IMR-90 (cell line): ENCODE measurements at regions not wholly inside any gene's neighbourhood (a gene's known extent, or its start where the extent isn't known, plus 50 kb on each side); places are given as distances from the start of the nearest gene placed in this dataset.

ENCODE experiments used
- ATAC-seq: fragments of 200-7000 bp; cut with Tn5 transposase; 2 replicates; pipeline ENCODE4 v1.9.1; 2020; ENCODE audit warnings: low read depth, mild to moderate bottlenecking, moderate library complexity
- BruUV-seq: library from RNA; stranded (reverse); fragments of 400-500 nt; replicated peaks from 2 replicates; lab custom pipeline; 2021; lab: Mats Ljungman, UMichigan
- CTCF ChIA-PET: fragments of 300-600 bp; formaldehyde crosslinking; extraction: SDS; loops from one replicate; lab custom pipeline; 2021; ENCODE audit warnings: antibody characterized with exemption; lab: Yijun Ruan, JAX
- POLR2A ChIA-PET: fragments of 300-600 bp; sonication (Branson Sonifier 250); formaldehyde crosslinking; loops from one replicate; lab custom pipeline; 2022; ENCODE audit warnings: antibody characterized with exemption; ENCODE audit not compliant: unreplicated experiment; lab: Charles Lee
- DNase-seq: peaks from one replicate; pipeline ENCODE4 v3.0.0; 2013
- H2AFZ ChIP-seq: replicated peaks from 2 replicates; pipeline ENCODE3; 2013; ENCODE audit warnings: low read length, mild to moderate bottlenecking; ENCODE audit not compliant: poor library complexity
- H2AK5ac ChIP-seq: 2 replicates; pipeline ENCODE4 v1.6.1; 2013; ENCODE audit warnings: low read depth, low read length, inconsistent platforms
- H2AK9ac ChIP-seq: replicated peaks from 2 replicates; pipeline ENCODE3; 2013; ENCODE audit warnings: mild to moderate bottlenecking, low read depth, low read length, moderate library complexity; ENCODE audit not compliant: poor library complexity
- H2BK120ac ChIP-seq: 2 replicates; pipeline ENCODE4 v1.6.1; 2013; ENCODE audit warnings: low read depth, low read length, inconsistent platforms
- H2BK15ac ChIP-seq: 3 replicates; pipeline ENCODE4 v1.6.1; 2013; ENCODE audit warnings: low read depth, low read length, inconsistent platforms
- H2BK20ac ChIP-seq: 2 replicates; pipeline ENCODE4 v1.6.1; 2013; ENCODE audit warnings: low read depth, mild to moderate bottlenecking, inconsistent platforms, low read length, moderate library complexity
- H2BK5ac ChIP-seq: 2 replicates; pipeline ENCODE4 v1.6.1; 2013; ENCODE audit warnings: mild to moderate bottlenecking, low read depth, low read length, inconsistent platforms; ENCODE audit not compliant: poor library complexity, severe bottlenecking
- H3K14ac ChIP-seq: replicated peaks from 2 replicates; pipeline ENCODE4 v1.6.1; 2013; ENCODE audit warnings: low read depth, low read length, inconsistent platforms
- H3K18ac ChIP-seq: 2 replicates; pipeline ENCODE4 v1.6.1; 2013; ENCODE audit warnings: low read depth, low read length, control low read depth
- H3K23ac ChIP-seq: 2 replicates; pipeline ENCODE4 v1.6.1; 2013; ENCODE audit warnings: low read depth, low read length, inconsistent platforms
- H3K27ac ChIP-seq: 2 replicates; pipeline ENCODE4 v1.5.1; 2013; ENCODE audit warnings: mild to moderate bottlenecking, control low read depth, low read length; ENCODE audit not compliant: insufficient read depth
- H3K27me3 ChIP-seq: 2 replicates; pipeline ENCODE4 v1.6.1; 2013; ENCODE audit warnings: low read length; ENCODE audit not compliant: control insufficient read depth, insufficient read depth
- H3K36me3 ChIP-seq: 2 replicates; pipeline ENCODE4 v1.6.1; 2013; ENCODE audit warnings: low read length, mixed read lengths; ENCODE audit not compliant: control insufficient read depth, insufficient read depth
- H3K4ac ChIP-seq: 2 replicates; pipeline ENCODE4 v1.6.1; 2013; ENCODE audit warnings: low read depth, low read length, inconsistent platforms
- H3K4me1 ChIP-seq: 2 replicates; pipeline ENCODE4 v1.6.1; 2013; ENCODE audit warnings: low read length, mixed read lengths; ENCODE audit not compliant: control insufficient read depth, insufficient read depth
- H3K4me2 ChIP-seq: 2 replicates; pipeline ENCODE4 v1.6.1; 2013; ENCODE audit warnings: low read depth, mild to moderate bottlenecking, control low read depth, low read length, moderate library complexity
- H3K4me3 ChIP-seq: 2 replicates; pipeline ENCODE4 v1.5.1; 2013; ENCODE audit warnings: low read depth, mild to moderate bottlenecking, control low read depth, low read length, moderate library complexity; ENCODE audit not compliant: insufficient read depth
- H3K56ac ChIP-seq: 2 replicates; pipeline ENCODE4 v1.6.1; 2013; ENCODE audit warnings: low read length, inconsistent platforms; ENCODE audit not compliant: insufficient read depth; ENCODE audit errors: extremely low read depth
- H3K79me1 ChIP-seq, 2 experiments: 2 replicates each; pipeline ENCODE4 v1.6.1; 2013; ENCODE audit warnings: low read length in 2 of 2, inconsistent platforms in 1 of 2, low read depth in 1 of 2
- H3K9ac ChIP-seq: 2 replicates; pipeline ENCODE4 v1.6.1; 2013; ENCODE audit warnings: low read depth, low read length, control low read depth
- H3K9me1 ChIP-seq: 2 replicates; pipeline ENCODE4 v1.6.1; 2013; ENCODE audit warnings: low read length, inconsistent platforms; ENCODE audit not compliant: insufficient read depth
- H3K9me3 ChIP-seq: 2 replicates; pipeline ENCODE4 v1.6.1; 2013; ENCODE audit warnings: low read length; ENCODE audit not compliant: control insufficient read depth, insufficient read depth
- H4K20me1 ChIP-seq: 2 replicates; pipeline ENCODE4 v1.6.1; 2013; ENCODE audit warnings: low read length, inconsistent platforms; ENCODE audit not compliant: insufficient read depth
- H4K5ac ChIP-seq: 2 replicates; pipeline ENCODE4 v1.6.1; 2013; ENCODE audit warnings: mild to moderate bottlenecking, low read depth, low read length, control low read depth
- H4K8ac ChIP-seq, 2 experiments: 2 replicates each; pipeline ENCODE4 v1.6.1; 2013; ENCODE audit warnings: low read depth in 2 of 2, low read length in 2 of 2, control low read depth in 1 of 2, inconsistent platforms in 1 of 2
- H4K91ac ChIP-seq: 2 replicates; pipeline ENCODE4 v1.6.1; 2013; ENCODE audit warnings: low read depth, low read length, inconsistent platforms; ENCODE audit not compliant: insufficient read depth
- BHLHE40 ChIP-seq: fragments of 150-350 bp; IDR thresholded peaks from 2 replicates; pipeline ENCODE4 v1.6.1; 2016; ENCODE audit warnings: mild to moderate bottlenecking, low read depth, low read length
- CEBPB ChIP-seq: IDR thresholded peaks from 2 replicates; pipeline ENCODE4 v1.6.1; 2012; ENCODE audit warnings: low read depth, low read length, improper control_type of control experiment
- CHD1 ChIP-seq: IDR thresholded peaks from 2 replicates; pipeline ENCODE4 v1.6.1; 2012; ENCODE audit warnings: low read depth, low read length, improper control_type of control experiment
- CTCF ChIP-seq: conservative IDR thresholded peaks from 2 replicates; pipeline ENCODE4 v1.5.1; 2012; ENCODE audit warnings: mild to moderate bottlenecking, low read depth, low read length, improper control_type of control experiment
- FOS ChIP-seq: fragments of 150-350 bp; IDR thresholded peaks from 2 replicates; pipeline ENCODE4 v1.6.1; 2016; ENCODE audit warnings: low read depth, low read length
- MAFK ChIP-seq: IDR thresholded peaks from 2 replicates; pipeline ENCODE4 v1.6.1; 2012; ENCODE audit warnings: low read depth, low read length, improper control_type of control experiment
- MAZ ChIP-seq: IDR thresholded peaks from 2 replicates; pipeline ENCODE4 v1.6.1; 2012; ENCODE audit warnings: low read depth, mild to moderate bottlenecking, low read length, improper control_type of control experiment, moderate library complexity, borderline replicate concordance
- MXI1 ChIP-seq: IDR thresholded peaks from 2 replicates; pipeline ENCODE4 v1.6.1; 2012; ENCODE audit warnings: low read depth, mild to moderate bottlenecking, low read length, moderate library complexity, borderline replicate concordance
- NFE2L2 ChIP-seq: fragments of 150-350 bp; IDR thresholded peaks from 2 replicates; pipeline ENCODE4 v1.6.1; 2016; ENCODE audit warnings: low read depth, mild to moderate bottlenecking, low read length
- POLR2A ChIP-seq: IDR thresholded peaks from 2 replicates; pipeline ENCODE4 v1.6.1; 2012; ENCODE audit warnings: mild to moderate bottlenecking, low read depth, low read length
- RAD21 ChIP-seq: IDR thresholded peaks from 2 replicates; pipeline ENCODE4 v1.6.1; 2012; ENCODE audit warnings: low read length, improper control_type of control experiment
- RCOR1 ChIP-seq: IDR thresholded peaks from 2 replicates; pipeline ENCODE4 v1.6.1; 2012; ENCODE audit warnings: mild to moderate bottlenecking, low read length, improper control_type of control experiment; ENCODE audit not compliant: insufficient replicate concordance
- RFX5 ChIP-seq: IDR thresholded peaks from 2 replicates; pipeline ENCODE4 v1.8.0; 2012; ENCODE audit warnings: low read depth, mild to moderate bottlenecking, low read length, moderate library complexity
- SMC3 ChIP-seq: fragments of 150-350 bp; IDR thresholded peaks from 2 replicates; pipeline ENCODE4 v1.6.1; 2016; ENCODE audit warnings: low read depth, mild to moderate bottlenecking, antibody characterized with exemption, low read length, moderate library complexity
- USF2 ChIP-seq: fragments of 150-350 bp; IDR thresholded peaks from 2 replicates; pipeline ENCODE4 v1.6.1; 2017; ENCODE audit warnings: mild to moderate bottlenecking, antibody characterized with exemption, low read length, low read depth
- WGBS, 2 experiments: methylation state at CpG; one replicate each; pipeline versions ENCODE4 v1.1.5 to v1.1.7; 2013; ENCODE audit warnings: missing lambda C conversion rate in 2 of 2; ENCODE audit not compliant: insufficient read length in 1 of 2; ENCODE audit errors: extremely low coverage in 2 of 2; 5-methylcytosine and 5-hydroxymethylcytosine counted together
- dilution Hi-C: fragments of 300-500 bp; cut with HindIII; formaldehyde crosslinking; loops from one replicate; pipeline ENCODE4 v1.14.3; 2018; ENCODE audit warnings: low sequenced_read_pairs; ENCODE audit not compliant: unreplicated experiment
- in situ Hi-C: fragments of 300-500 bp; cut with MboI; formaldehyde crosslinking; loops from 3 replicates; pipeline ENCODE4 v1.14.3; 2019; ENCODE audit warnings: low sequenced_read_pairs, inconsistent platforms, mixed read lengths
- intact Hi-C: fragments of 100-400 bp; cut with micrococcal nuclease; formaldehyde crosslinking; loops from 2 replicates; pipeline ENCODE4 v1.10.0; 2022
- TF ChIP-seq, protein P1 (sequence below): fragments of 150-350 bp; IDR thresholded peaks from 2 replicates; pipeline ENCODE4 v1.6.1; 2016; ENCODE audit warnings: low read depth, mild to moderate bottlenecking, low read length, moderate library complexity, borderline replicate concordance

- 17% methylated on average over 1 of the region's 6 CpGs; no CpG with 5 or more reads in 1 of the 2 experiments for WGBS, 2 experiments
- Histone ChIP-seq H2BK5ac (no peak overlapping the region), H3K9me3 (peaks cover 40% of the 10 kb centered on the region), H3K23ac (no peak overlapping the region), H3K4me2 (no peak overlapping the region), H4K5ac (no peak overlapping the region), H4K20me1 (no peaks in the 10 kb centered on the region), H3K4me3 (no peak overlapping the region), H3K79me1 (no peaks in the 10 kb centered on the region), H2BK120ac (no peak overlapping the region), H2AK5ac (no peak overlapping the region), H3K27ac (no peak overlapping the region), H3K18ac (no peak overlapping the region), H2AFZ (no peak overlapping the region), H2AK9ac (no peak overlapping the region), H2BK15ac (no peak overlapping the region), H3K4me1 (no peaks in the 10 kb centered on the region), H3K4ac (no peak overlapping the region), H3K36me3 (no peaks in the 10 kb centered on the region), H2BK20ac (no peak overlapping the region), H3K27me3 (no peaks in the 10 kb centered on the region), H3K9ac (no peak overlapping the region), H3K9me1 (no peaks in the 10 kb centered on the region), H4K8ac (no peak overlapping the region), H4K91ac (no peak overlapping the region), H3K56ac (no peak overlapping the region), H3K14ac (no peak overlapping the region)
- in situ Hi-C loops (no loop called here), dilution Hi-C loops (no loop called here), intact Hi-C loops (no loop called here)
- ChIA-PET CTCF (no interaction called here), POLR2A (no interaction called here)
- BruUV-seq, result no TSS peak
- DNase-seq, result no peak
- no peak for ATAC-seq
- no peak for TF ChIP-seq MAZ
- no peak for TF ChIP-seq CHD1
- TF ChIP-seq RCOR1, result no peak
- no peak for TF ChIP-seq CTCF
- no peak for TF ChIP-seq USF2
- no peak for TF ChIP-seq MXI1
- no peak for TF ChIP-seq FOS
- no peak for TF ChIP-seq CEBPB
- no peak for TF ChIP-seq NFE2L2
- TF ChIP-seq, protein P1, sequence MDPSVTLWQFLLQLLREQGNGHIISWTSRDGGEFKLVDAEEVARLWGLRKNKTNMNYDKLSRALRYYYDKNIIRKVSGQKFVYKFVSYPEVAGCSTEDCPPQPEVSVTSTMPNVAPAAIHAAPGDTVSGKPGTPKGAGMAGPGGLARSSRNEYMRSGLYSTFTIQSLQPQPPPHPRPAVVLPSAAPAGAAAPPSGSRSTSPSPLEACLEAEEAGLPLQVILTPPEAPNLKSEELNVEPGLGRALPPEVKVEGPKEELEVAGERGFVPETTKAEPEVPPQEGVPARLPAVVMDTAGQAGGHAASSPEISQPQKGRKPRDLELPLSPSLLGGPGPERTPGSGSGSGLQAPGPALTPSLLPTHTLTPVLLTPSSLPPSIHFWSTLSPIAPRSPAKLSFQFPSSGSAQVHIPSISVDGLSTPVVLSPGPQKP, result no peak
- no peak for TF ChIP-seq POLR2A
- TF ChIP-seq BHLHE40, result no peak
- no peak for TF ChIP-seq SMC3
- no peak for TF ChIP-seq MAFK
- no peak for TF ChIP-seq RAD21
- no peak for TF ChIP-seq RFX5
Observed at GRCh38 chr12:127822809-127823411, 444.1 kb upstream of the TMEM132C start.
